ENCODE measurements at regions not wholly inside any gene's neighbourhood (a gene's known extent, or its start where the extent isn't known, plus 50 kb on each side); places are given as distances from the start of the nearest gene placed in this dataset.

GRCh38 chr2:199197448-199197847 lies 260.3 kb downstream of the SATB2 start:
- TF ChIP-seq EZH2 (IDR thresholded peaks at IDR 0.05; ENCODE audit: insufficient read depth, low read length), result no peak
- TF ChIP-seq CTCF (IDR thresholded peaks at IDR 0.05; ENCODE audit: insufficient read depth, low read depth, low read length), result no peak
